Activated naive CD4-positive, alpha-beta T cell treated with anti-CD3 and anti-CD28 coated beads, Interleukin-2, amount 50 U/mL, for 16 hours (primary cell): ENCODE measurements at regions not wholly inside any gene's neighbourhood (a gene's known extent, or its start where the extent isn't known, plus 50 kb on each side); places are given as distances from the start of the nearest gene placed in this dataset.

Experiments
- DNase-seq: peaks from one replicate; pipeline ENCODE4 v3.0.0-alpha.2; 2020

GRCh38 chr7:39890411-39890810 is 59.6 kb upstream of the CDK13 start:
- no peak for DNase-seq

- DNase-seq, result no peak
Observed at GRCh38 chr7:39891894-39892293, 58.2 kb upstream of the CDK13 start.

GRCh38 chr7:39892361-39892760 is 57.7 kb upstream of the CDK13 start:
- DNase-seq, result no peak

- no peak for DNase-seq
Observed at GRCh38 chr7:39894904-39895303, 55.2 kb upstream of the CDK13 start.

- no peak for DNase-seq
Observed at GRCh38 chr7:39896840-39897239, 53.2 kb upstream of the CDK13 start.

GRCh38 chr7:39898867-39899266 is 51.2 kb upstream of the CDK13 start:
- no peak for DNase-seq
